T-helper 22 cell (primary cell): ENCODE measurements at regions not wholly inside any gene's neighbourhood (a gene's known extent, or its start where the extent isn't known, plus 50 kb on each side); places are given as distances from the start of the nearest gene placed in this dataset.
"Not testable (repeated sequence)": the region's sequence is repeated elsewhere in the genome, so short reads cannot be mapped to it uniquely, and the experiment has no call there.

Experiments
- DNase-seq: peaks from one replicate; pipeline ENCODE4 v3.0.0-alpha.2; 2020; ENCODE audit warnings: low read depth

DNA sequence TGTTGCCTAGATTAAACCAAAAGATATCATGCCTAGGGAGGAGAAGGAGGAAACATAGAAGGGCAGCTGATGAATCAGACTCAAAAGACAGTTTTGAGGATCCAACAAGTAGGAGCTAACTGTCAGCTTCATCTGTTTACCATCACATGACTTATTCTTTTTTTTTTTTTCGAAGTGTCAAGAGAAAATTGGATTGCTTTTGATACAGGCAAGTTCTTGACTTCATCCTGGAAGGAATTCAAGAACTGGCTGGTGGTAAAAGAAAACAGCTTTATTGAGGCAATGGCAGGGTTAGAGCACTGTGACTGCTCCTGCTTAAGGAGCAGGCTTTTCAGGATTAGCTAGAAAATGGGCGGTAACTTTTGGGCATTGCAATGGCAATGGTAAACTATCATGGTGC lies 227.5 kb upstream of the KCNMB2 start:
- no peak for DNase-seq

- DNase-seq, result no peak
These were observed 225.3 kb upstream of the KCNMB2 start for GRCh38 chr3:178310949-178311348.

DNA sequence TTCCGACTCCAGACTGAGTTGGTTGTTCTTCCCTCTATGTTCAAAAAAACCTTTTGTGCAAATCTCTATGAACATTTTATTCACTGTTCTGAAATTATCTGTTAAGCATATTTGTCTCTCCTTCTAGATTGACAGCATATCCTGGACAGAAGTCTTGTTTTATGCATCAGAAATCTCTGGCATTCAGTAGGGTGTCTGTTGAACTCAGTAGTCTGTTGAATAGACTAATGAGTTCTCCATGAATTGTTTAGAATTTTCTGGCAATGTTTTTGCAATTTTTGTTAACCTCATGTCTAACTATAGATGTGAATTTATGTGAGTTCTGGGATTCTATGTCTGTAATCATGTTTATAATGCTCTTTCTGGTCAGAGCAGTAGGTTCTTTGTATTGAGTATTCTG lies 222.5 kb upstream of the KCNMB2 start:
- no peak for DNase-seq

GRCh38 chr3:178318340-178318739 lies 217.9 kb upstream of the KCNMB2 start:
- DNase-seq, result no peak

DNA sequence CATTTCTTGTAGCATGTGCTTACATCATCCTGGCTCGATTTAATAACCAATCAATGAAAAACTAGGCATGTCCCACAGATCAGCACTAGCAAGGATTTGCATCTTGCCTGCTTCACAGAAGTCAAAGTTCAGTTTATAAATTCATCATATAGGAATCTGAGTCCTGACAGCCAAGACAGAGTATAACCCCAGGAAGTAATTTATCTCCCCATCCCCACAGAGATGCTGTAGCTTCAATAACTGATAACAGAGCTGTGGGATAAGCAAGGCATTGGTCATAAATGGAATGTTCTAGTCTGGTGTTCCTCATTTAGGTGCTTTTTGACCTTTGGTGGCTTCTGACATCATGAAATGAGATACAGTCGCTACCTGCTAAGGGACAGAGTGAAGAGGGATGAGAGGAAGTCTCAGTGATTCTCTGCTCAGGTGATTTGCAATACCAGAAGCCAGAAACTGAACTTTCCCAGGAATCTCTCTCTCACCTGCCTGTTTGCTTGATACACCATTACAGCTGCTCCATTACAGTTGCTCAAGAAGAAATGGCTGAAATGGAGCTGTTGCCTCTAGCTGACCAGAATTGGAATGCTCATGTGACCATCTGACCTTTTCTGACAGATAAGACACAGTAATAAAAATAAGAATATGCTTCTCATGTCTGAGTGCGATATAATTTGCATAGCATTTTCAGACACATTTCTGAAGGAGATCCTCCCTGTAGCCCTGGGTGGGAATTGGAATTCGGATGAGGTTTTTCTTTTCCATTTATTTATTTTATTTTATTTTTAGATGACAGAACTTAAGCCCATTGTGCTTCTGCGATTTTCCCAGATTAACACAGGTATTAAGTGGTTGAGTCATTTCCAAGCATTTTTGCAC lies 217.1 kb upstream of the KCNMB2 start:
- DNase-seq, result no peak

- no peak for DNase-seq
These were observed 215.5 kb upstream of the KCNMB2 start for GRCh38 chr3:178320456-178321351.

GRCh38 chr3:178324356-178324755 lies 211.9 kb upstream of the KCNMB2 start:
- no peak for DNase-seq

DNA sequence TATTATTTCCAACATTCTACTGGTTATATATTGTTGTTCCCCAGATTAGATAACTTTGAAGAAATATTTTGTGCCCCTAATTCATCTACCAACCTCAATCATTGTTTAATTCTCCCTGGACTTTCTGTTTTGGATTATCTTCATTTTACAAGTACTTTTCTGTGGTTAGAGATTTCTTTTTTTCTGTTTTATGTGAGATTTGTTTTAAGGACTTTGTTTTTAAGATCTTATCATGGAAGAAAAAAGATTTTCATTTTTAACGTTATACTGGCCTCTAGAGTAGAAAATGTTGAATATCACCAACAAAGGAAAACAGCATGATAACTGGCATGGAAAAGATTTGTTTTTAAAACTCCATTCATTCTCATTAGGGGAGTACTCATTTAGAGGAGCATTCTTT lies 210.9 kb upstream of the KCNMB2 start:
- no peak for DNase-seq

DNA sequence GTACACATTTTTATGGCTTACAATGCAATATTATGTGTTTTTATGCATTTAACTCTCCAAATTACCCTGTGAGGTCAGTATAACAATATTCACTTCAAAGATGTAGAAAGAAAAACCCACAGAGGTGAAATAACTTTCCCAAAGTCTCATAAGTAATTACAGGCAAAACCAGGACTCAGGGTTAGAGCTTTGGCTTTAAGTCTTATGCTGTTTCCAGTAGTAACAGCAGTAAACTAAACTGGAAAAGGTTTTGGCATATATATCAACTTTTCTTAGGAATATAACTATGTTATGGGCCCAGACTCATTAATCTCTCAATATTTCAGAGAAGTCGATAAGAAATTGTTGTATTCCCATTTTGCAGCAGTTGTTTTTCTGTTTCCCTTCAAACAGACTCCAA lies 206.3 kb upstream of the KCNMB2 start:
- no peak for DNase-seq

GRCh38 chr3:178334239-178334638 lies 202.0 kb upstream of the KCNMB2 start:
- DNase-seq, result no peak

DNA sequence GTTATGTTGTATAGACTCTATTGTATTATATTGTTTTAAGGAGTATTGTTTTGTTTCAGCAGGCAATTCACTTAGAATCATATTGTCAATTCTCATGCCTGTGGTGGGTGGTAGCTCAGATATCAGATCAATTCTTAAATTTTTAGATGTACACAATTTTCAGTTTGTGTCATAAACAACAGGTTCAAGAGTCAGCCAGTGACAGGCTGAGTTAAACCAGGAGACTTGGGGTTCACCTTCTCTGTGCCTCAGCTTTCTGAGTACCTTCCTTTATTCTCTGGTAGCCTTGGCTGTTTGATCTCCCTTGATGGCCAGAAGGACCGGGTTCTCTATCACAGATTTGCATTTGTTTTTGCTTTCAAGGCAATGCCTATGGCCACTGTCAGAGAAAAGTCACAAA lies 199.9 kb upstream of the KCNMB2 start:
- DNase-seq, result no peak

DNA sequence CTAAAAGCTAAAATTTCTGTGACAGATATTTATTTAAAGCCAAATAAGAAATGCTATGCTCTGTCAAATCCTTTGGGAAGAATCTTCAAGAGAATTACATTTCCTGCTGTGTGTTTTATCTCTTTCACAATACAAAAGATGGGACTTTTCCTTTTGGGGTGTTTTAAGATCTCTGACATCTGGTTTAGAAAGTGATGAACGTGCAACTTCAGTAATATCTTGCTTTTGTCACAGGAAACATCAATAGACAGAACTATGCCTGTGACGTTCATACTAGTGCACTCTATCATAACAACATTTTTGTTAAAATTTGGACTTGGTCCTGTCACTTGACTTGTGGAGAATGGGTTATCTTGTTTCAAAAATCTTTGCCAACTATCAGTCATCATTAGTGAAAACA lies 195.7 kb upstream of the KCNMB2 start:
- no peak for DNase-seq

- no peak for DNase-seq
These were observed 194.6 kb upstream of the KCNMB2 start for GRCh38 chr3:178341636-178342035.

GRCh38 chr3:178342111-178342510 lies 194.1 kb upstream of the KCNMB2 start:
- no peak for DNase-seq

DNA sequence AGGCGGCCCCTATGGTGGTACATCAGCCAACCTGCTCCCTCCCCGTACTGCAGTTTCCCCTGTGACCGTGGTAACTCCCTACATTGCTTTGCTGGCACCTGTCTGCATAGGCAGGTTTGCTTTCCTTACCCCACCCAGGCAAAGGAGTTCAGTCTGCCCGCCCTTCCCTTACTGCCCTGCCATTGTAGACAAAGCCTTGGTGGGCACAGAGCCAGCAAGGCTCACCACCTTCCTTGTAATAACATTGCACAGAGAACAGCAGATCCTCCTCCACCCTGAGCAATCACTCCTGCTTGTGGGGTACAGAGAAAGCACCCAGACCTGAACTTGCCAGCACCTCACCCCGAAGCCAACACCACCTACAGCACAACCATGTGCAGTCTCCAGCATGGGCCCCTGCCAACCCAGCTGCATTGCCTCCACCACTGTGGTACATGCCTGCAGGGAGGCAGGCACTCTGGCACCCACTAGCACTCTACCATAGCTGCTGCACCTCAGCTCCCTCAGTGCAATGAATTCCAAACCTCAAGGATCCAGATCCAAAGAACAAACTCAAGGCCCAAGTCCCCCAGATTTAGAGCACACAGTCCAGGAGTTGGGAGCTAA lies 192.7 kb upstream of the KCNMB2 start:
- DNase-seq, result no peak

GRCh38 chr3:178345944-178346343 lies 190.3 kb upstream of the KCNMB2 start:
- no peak for DNase-seq

DNA sequence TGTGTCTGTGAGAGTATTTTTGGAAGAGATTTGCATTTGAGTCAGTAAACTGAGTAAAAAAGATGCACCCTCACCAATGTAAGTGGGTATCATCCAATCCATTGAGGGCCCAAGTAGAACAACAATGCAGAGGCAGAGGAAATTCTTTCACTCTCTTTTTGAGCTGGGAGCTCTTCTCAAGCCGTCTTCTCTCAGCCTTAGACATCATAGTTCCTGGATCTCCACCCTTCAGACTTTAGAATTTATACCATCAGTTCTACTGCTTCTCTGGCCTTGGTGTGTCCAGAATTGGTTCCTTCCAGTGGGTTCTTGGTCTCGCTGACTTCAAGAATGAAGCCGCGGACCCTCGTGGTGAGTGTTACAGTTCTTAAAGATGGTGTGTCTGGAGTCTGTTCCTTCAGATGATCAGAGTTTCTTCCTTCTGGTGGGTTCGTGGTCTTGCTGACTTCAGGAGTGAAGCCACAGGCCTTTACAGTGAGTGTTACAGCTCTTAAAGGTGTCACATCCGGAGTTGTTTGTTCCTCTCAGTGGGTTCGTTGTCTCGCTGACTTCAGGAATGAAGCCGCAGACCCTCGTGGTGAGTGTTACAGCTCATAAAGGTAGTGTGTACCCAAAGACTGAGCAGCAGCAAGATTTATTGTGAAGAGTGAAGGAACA lies 187.5 kb upstream of the KCNMB2 start:
- DNase-seq, result not testable (repeated sequence)

DNA sequence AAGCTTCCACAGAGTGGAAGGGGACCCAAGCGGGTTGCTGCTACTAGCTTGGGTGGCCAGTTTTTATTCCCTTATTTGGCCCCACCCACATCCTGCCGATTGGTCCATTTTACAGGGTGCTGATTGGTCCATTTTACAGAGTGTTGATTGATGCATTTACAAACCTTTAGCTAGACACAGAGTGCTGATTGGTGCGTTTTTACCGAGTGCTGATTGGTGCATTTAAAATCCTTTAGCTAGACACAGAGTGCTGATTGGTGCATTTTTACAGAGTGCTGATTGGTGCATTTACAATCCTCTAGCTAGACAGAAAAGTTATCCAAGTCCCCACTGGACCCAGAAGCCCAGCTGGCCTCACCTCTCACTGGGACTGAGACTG lies 187.0 kb upstream of the KCNMB2 start:
- not testable (repeated sequence) for DNase-seq

- no peak for DNase-seq
These were observed 185.5 kb upstream of the KCNMB2 start for GRCh38 chr3:178350763-178351162.

DNA sequence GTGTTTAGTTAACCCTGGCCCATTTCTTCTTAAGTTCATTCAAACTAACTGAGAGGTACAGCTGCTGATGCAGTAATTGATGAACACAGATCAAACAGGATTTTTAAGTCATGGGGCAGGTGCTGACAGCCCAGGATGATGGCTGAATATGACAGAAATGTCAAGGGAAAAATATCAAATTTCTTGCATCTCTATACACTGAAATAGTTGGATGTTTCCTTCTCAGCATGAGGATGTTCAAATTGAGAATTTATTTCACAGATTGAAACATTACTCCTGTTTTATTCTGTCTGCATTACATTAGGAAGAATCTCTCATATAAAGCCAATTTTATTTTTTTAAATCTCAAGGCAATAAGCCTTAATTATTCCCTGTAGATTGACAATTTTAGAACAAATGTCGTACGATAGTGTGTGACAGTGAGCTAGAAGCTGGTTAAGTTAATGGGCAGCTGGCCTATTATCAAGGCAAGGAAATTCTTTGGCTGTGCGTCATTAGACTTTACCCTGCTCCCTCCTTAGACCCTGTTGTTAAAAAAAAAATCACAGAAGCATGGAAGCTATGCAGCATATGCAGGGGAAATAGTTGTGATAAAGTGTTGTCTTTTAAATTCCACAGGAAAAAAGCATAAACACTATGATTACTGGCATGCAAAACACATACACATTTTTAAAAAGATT lies 183.8 kb upstream of the KCNMB2 start:
- no peak for DNase-seq

GRCh38 chr3:178353006-178353694 lies 183.1 kb upstream of the KCNMB2 start:
- DNase-seq, result no peak
